CMK (cell line): ENCODE measurements at regions not wholly inside any gene's neighbourhood (a gene's known extent, or its start where the extent isn't known, plus 50 kb on each side); places are given as distances from the start of the nearest gene placed in this dataset.
"Not testable (repeated sequence)": the region's sequence is repeated elsewhere in the genome, so short reads cannot be mapped to it uniquely, and the experiment has no call there.

Experiments used
- DNase-seq: peaks from one replicate; pipeline ENCODE4 v3.0.0-alpha.2; 2010; ENCODE audit warnings: low read depth

DNA sequence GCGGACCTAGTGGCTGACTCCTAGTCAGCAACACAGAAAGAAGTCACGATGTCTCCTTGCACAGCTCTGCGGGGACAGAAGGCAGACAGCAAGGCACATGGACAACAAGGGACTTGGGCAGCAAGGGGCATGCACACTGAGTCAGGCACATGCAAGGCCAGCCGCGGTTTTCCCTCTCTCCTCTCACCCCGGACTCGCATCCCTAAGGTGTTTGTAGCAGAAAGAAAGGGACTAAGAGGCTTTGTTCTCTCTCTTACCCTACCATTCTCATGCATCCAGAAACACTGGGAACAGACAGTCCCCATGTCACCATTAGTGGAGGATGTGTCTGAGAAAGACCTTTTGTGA lies 193.3 kb upstream of the PHF14 start:
- DNase-seq = no peak

- DNase-seq = not testable (repeated sequence)
Observed at GRCh38 chr7:10786976-10787375, 186.7 kb upstream of the PHF14 start.

DNA sequence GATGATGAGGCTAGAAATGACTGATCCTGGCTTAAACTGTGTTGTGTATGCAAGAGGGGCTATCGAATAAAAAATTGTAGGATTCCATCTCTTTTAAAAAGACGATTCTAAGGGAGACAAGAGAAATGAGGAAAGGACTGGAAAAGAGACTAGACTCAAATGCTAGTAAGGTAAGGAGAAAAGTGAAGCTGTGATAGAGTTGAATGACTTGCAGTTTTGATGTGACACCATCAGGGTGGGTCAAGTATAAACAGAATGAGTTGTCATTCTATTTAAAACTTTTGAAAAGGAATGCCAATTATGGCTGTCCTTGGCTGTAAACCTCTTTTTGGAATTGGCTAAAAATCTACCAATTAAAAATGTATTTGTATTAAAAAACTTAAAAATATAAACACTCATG lies 184.5 kb upstream of the PHF14 start:
- DNase-seq = no peak

DNA sequence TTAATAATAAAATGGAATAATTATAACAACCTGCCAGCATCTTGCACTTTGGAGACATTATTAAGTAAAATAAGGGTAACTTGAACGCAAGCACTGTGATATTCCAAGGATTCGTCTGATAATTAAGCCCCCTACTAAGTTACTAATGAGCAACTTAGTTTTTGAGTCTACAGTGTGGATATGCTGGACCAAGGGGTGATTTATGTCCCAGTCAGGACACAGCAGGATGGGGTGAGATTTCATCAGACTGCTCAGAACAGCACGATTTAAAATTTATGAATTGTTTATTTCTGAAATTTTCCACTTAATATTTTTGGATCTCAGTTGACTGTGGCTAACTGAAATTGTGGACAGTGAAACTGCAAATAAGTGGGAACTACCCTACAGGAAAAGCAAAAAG lies 182.8 kb upstream of the PHF14 start:
- DNase-seq = no peak

GRCh38 chr7:10793995-10794775 lies 179.5 kb upstream of the PHF14 start:
- no peak for DNase-seq

DNA sequence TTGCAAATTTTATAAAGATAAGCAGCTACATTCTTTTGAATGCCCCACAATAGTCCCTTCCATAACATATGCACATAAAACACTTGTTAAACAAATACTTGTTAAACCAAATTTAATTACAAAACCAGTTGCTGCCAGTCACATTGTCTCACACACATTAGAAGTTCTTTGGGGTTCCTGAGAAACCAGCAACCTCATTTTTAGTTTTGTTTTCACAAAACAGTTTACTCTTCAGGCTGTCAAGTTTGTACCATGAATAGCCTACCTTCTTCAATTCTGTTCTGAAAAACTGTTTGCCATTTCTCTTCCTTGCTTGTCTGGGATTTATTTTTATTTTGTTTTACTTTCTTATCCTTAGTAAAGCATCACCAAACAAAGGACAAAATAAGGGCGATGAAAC lies 176.5 kb upstream of the PHF14 start:
- DNase-seq = no peak

- DNase-seq = no peak
Observed at GRCh38 chr7:10798044-10798443, 175.6 kb upstream of the PHF14 start.

DNA sequence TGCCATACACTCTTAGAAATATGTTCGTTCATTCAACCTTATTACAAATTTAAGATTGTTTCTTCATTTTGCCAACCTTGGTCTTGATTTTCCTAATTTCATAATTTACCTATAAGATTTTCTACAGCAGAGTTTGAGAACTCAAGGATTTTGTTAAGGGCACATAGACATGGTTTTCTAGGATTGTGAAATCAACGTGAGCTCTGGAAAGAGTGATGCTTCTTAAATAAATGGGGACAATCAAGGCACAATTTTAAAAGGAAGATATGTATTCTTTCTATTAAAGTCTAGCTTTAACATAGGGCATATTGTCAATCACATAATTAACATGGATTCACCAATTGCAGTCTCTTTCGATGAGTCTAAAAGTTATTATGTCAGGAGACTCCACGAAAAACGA lies 174.2 kb upstream of the PHF14 start:
- DNase-seq = no peak

- no peak for DNase-seq
Observed at GRCh38 chr7:10802011-10802410, 171.7 kb upstream of the PHF14 start.

- no peak for DNase-seq
Observed at GRCh38 chr7:10802526-10802925, 171.1 kb upstream of the PHF14 start.

- no peak for DNase-seq
Observed at GRCh38 chr7:10803720-10804119, 170.0 kb upstream of the PHF14 start.

DNA sequence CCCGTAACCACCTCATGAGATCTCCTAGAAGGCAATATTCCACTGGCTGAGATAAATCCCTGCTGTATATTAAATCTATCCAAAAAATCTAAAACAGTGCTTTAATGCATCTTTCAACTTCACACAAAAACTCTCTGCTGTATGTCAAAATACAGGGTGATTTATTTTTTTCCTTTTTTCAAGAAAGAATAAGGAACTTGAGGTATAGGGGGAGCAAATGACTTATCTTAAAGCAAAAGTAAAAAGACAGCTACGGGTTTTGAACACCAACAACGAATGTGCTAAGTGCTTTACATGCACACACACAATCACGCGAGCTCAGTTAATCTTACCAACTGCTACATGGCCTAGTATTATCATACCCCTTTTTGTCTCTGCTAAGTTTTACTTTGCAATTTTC lies 168.9 kb upstream of the PHF14 start:
- no peak for DNase-seq

DNA sequence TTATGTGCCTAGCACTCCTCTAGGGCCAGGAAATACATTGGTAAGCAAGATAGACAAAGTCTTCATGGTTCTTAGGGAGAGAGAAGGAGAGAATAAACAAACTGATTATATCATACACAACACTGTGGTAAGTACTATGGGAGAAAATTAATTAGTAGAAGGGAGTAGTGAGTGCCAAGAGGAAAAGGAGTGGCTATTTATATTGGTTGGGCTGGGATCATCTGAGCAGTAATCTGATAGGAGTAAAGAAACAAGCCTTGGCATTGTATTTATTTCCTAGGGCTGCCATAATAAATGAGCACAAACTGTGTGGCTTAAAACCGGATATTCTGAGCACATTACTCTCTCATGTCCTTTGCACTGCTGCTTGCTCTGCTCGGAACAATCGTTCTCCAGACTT lies 158.1 kb upstream of the PHF14 start:
- no peak for DNase-seq

GRCh38 chr7:10821156-10821555 lies 152.5 kb upstream of the PHF14 start:
- no peak for DNase-seq

GRCh38 chr7:10824154-10824553 lies 149.5 kb upstream of the PHF14 start:
- no peak for DNase-seq

DNA sequence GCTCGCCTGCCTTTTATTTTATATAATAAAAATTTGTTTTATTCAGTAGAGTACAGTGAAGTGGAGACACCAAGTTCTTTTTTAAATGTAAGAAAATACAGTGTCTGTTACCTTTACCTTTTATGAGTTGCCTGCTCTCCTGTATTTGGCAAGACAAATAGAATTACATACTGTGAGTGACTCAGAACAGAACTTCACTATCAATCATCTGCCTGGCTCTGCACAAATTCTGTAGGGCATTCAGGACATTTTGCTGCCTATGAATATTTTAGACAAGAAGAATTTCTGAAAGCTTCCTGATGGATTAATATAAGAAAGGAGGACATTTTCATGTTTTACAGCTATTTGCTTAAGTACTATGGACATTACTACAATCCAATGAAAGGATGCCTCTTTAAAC lies 135.4 kb upstream of the PHF14 start:
- no peak for DNase-seq

DNA sequence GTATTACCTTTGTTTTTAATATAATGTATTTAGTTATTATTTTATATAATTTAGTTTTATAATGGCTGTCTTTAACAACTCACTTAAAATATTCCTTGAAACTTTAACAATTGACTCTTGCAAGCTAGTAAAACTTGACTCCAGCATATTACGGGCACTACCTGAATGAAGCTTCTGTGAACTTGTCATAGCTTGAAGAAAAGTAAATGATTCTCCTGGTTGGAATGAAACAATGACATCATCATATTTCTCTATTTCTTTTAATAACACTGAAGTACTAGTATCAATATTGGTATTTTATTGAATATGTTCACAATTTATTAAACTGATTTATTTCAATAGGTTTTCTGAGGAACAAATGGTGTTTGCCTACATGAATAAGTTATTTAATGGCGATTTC lies 128.4 kb upstream of the PHF14 start:
- no peak for DNase-seq

DNA sequence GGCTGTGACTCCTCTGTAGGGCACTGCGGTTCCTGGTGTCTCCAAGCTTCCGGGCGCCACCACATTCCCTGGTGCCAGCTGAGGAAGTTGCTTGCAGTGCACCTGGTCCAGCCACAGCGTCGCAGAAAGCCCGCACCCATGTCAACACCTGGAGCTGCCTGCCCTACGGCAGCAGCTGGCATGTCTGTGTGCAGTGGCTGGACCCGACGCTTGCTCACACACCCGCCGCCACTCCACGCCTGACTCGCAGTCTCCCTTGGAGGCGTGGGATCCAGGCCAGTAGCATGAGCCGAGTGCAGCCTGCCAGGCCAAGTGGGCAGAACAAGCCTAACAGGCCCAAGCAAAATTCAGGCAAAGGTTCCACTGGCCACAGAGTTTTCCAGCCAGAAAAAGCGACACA lies 118.1 kb upstream of the PHF14 start:
- DNase-seq = no peak

DNA sequence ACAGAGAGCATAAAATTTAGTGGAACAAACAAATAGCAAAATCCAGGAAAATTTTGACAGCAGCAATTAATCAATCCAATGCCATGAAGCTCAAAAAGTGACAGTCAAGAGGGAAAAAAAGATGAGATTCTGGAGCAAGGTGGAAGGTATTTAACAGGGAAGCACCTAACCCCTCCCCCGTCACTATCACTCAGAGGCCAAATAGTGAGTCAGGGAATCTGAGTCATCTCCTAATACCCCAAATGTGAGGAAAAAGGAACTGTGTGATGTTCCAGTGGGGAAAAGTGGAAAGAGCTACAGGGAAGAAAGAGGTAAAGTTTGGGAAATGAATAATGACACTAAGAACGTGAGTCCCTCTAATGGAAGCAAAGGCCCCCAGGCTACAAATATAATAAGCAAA lies 113.2 kb upstream of the PHF14 start:
- DNase-seq = no peak

DNA sequence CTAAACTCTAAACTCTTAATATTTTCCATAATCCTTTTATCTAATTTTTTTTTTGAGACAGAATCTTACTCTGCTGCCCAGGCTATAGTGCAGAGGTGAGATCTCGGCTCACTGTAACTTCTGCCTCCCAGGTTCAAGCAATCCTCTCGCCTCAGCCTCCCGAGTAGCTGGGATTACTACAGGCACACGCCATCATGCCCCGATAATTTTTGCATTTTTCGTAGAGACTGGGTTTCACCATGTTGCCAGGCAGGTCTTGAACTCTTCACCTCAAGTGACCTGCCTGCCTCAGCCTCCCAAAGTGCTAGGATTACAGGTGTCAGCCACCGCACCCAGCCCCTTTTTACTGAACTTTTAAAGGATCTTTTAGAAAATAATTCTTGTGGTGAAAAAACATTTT lies 110.2 kb upstream of the PHF14 start:
- no peak for DNase-seq

- no peak for DNase-seq
Observed at GRCh38 chr7:10874666-10875065, 99.0 kb upstream of the PHF14 start.

DNA sequence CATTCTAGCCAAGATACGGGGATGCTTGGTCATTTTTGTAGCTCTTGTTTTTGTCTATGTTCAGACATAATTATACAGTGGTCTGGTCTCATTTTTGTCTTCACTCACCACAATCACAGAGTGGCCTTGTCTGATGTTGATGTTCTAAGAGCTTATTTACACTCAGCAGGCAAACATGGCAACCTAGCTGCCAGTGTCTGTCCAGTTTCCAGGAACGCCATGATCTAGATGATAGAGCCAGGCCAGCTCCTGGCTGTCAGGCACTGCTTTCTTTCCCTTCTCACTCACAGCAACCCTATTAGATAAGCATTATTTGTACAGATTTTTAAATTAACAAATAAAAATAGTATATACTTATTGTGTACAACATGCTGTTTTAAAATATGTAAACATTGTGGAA lies 98.6 kb upstream of the PHF14 start:
- no peak for DNase-seq

DNA sequence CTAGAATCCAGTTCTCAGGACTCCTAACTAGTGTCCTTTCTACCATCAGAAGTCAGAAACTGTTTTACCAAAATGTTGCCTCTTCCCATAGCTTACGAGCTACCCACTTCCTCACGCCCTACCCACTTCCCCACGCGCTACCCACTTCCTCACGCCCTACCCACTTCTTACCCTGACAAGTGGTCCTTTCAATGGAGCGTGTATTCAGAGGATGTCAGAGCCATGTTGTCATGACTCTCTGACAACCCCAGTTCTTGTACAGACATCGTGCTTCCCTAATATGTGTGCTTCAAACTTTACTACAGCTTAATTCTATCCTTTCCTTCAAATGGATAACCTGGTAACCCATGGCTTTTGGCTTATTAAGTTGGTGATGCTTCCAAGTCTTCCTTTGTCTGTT lies 84.8 kb upstream of the PHF14 start:
- no peak for DNase-seq

DNA sequence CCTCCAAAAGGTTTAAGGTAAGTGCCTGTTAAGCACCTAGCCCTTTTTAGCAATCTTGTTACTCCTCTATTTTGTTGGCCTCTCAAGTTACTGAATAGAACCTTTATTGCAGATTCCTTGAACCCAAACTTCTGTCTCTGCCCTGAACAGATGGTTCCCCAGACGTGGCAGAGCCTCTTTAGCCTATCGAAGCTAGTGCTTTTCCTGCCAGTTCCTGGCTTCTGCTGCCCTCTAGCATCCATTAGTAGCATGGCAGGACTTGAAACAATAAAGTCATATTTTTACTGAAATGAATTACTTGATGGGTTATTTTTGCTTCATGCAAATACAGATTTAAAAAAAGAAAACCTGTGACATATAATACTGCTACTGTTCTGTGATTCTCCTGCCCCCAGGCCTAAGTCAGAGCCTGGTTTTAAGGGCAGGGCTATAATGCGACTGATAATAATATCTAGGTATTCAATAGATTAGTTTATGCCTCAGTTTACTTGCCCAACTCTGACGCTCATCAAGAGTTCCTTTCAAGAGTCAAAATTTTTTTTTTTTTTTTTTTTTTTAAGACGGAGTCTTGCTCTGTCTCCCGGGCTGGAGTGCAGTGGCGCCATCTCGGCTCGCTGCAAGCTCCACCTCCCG lies 84.3 kb upstream of the PHF14 start:
- DNase-seq = no peak
